Endodermal cell (in vitro differentiated cells): ENCODE measurements at regions not wholly inside any gene's neighbourhood (a gene's known extent, or its start where the extent isn't known, plus 50 kb on each side); places are given as distances from the start of the nearest gene placed in this dataset.

Experiments used
- DNase-seq: peaks from one replicate; pipeline ENCODE4 v3.0.0-alpha.2; 2017
- H3K27ac ChIP-seq: 2 replicates; pipeline ENCODE4 v1.5.1; 2013; ENCODE audit warnings: mild to moderate bottlenecking, low read depth, low read length, moderate library complexity
- H3K27me3 ChIP-seq: 2 replicates; pipeline ENCODE4 v1.6.1; 2013; ENCODE audit warnings: mild to moderate bottlenecking, low read length, moderate library complexity; ENCODE audit not compliant: insufficient read depth, control insufficient read depth, poor library complexity, severe bottlenecking
- H3K36me3 ChIP-seq: 2 replicates; pipeline ENCODE4 v1.7.0; 2013; ENCODE audit warnings: mild to moderate bottlenecking, low read length, moderate library complexity; ENCODE audit not compliant: control insufficient read depth, insufficient read depth
- H3K4me1 ChIP-seq: one replicate; pipeline ENCODE4 v1.7.0; 2013; ENCODE audit warnings: low read length; ENCODE audit not compliant: control insufficient read depth, insufficient read depth
- H3K4me3 ChIP-seq: 2 replicates; pipeline ENCODE4 v1.5.1; 2013; ENCODE audit warnings: mild to moderate bottlenecking, low read length, moderate library complexity
- H3K9ac ChIP-seq: 2 replicates; pipeline ENCODE4 v1.6.1; 2013; ENCODE audit warnings: mild to moderate bottlenecking, low read length, moderate library complexity; ENCODE audit not compliant: poor library complexity, severe bottlenecking; ENCODE audit errors: extremely low read depth
- H3K9me3 ChIP-seq: 2 replicates; pipeline ENCODE4 v1.6.1; 2013; ENCODE audit warnings: mild to moderate bottlenecking, low read length, moderate library complexity; ENCODE audit not compliant: control insufficient read depth
- H3K27ac Mint-ChIP-seq: 2 replicates; pipeline ENCODE4 v1.8.0; 2020; ENCODE audit warnings: mixed read lengths
- H3K27me3 Mint-ChIP-seq: 2 replicates; pipeline ENCODE4 v1.8.0; 2021; ENCODE audit warnings: mild to moderate bottlenecking, mixed read lengths; ENCODE audit not compliant: insufficient read depth
- H3K36me3 Mint-ChIP-seq: 2 replicates; pipeline ENCODE4 v1.8.0; 2020; ENCODE audit warnings: low read depth, mixed read lengths
- H3K4me1 Mint-ChIP-seq: 2 replicates; pipeline ENCODE4 v1.8.0; 2020; ENCODE audit warnings: mixed read lengths
- H3K4me3 Mint-ChIP-seq: 2 replicates; pipeline ENCODE4 v1.8.0; 2020; ENCODE audit warnings: mild to moderate bottlenecking, moderate library complexity, mixed read lengths
- H3K9me3 Mint-ChIP-seq: 2 replicates; pipeline ENCODE4 v1.8.0; 2020; ENCODE audit warnings: mild to moderate bottlenecking, mixed read lengths
- WGBS, 2 experiments: methylation state at CpG; one replicate each; pipeline versions ENCODE4 v1.1.5 to v1.1.7; 2013; ENCODE audit warnings: missing lambda C conversion rate in 2 of 2, mixed read lengths in 1 of 2; ENCODE audit not compliant: insufficient coverage in 1 of 2, insufficient read length in 1 of 2; 5-methylcytosine and 5-hydroxymethylcytosine counted together
- TF ChIP-seq, protein P1 (sequence below): fragments of 200-600 bp; sonication (generic); conservative IDR thresholded peaks from 2 replicates; pipeline ENCODE4 v1.5.0; 2021; ENCODE audit warnings: antibody characterized with exemption, mild to moderate bottlenecking

GRCh38 chr5:179411161-179411841, 66.0 kb upstream of the ADAMTS2 start:
- Histone ChIP-seq H3K9me3 (no peaks in the 10 kb centered on the region), H3K27me3 (no peaks in the 10 kb centered on the region), H3K4me3 (no peak overlapping the region), H3K4me1 (no peaks in the 10 kb centered on the region), H3K27ac (no peak overlapping the region), H3K9ac (no peak overlapping the region), H3K36me3 (no peaks in the 10 kb centered on the region)
- H3K27me3 Mint-ChIP-seq = peaks cover 2% of the 10 kb centered on the region
- H3K9me3 Mint-ChIP-seq = peaks cover 4% of the 10 kb centered on the region
- DNase-seq = peak; percentile 35
- 86 to 91% methylated on average over 7 to 14 of the region's 14 CpGs for WGBS, 2 experiments
- no peak overlapping the region for H3K27ac Mint-ChIP-seq
- H3K4me3 Mint-ChIP-seq = no peak overlapping the region
- H3K4me1 Mint-ChIP-seq = no peaks in the 10 kb centered on the region
- no peaks in the 10 kb centered on the region for H3K36me3 Mint-ChIP-seq
- TF ChIP-seq, protein P1, sequence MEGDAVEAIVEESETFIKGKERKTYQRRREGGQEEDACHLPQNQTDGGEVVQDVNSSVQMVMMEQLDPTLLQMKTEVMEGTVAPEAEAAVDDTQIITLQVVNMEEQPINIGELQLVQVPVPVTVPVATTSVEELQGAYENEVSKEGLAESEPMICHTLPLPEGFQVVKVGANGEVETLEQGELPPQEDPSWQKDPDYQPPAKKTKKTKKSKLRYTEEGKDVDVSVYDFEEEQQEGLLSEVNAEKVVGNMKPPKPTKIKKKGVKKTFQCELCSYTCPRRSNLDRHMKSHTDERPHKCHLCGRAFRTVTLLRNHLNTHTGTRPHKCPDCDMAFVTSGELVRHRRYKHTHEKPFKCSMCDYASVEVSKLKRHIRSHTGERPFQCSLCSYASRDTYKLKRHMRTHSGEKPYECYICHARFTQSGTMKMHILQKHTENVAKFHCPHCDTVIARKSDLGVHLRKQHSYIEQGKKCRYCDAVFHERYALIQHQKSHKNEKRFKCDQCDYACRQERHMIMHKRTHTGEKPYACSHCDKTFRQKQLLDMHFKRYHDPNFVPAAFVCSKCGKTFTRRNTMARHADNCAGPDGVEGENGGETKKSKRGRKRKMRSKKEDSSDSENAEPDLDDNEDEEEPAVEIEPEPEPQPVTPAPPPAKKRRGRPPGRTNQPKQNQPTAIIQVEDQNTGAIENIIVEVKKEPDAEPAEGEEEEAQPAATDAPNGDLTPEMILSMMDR = no peak

- Histone ChIP-seq H3K4me1 (no peaks in the 10 kb centered on the region), H3K9me3 (no peaks in the 10 kb centered on the region), H3K27ac (no peak overlapping the region), H3K36me3 (no peaks in the 10 kb centered on the region), H3K4me3 (no peak overlapping the region), H3K9ac (no peak overlapping the region), H3K27me3 (no peaks in the 10 kb centered on the region)
- Mint-ChIP-seq H3K27me3 (no peaks in the 10 kb centered on the region), H3K9me3 (peaks cover 4% of the 10 kb centered on the region), H3K4me3 (no peak overlapping the region), H3K36me3 (no peaks in the 10 kb centered on the region), H3K27ac (no peak overlapping the region), H3K4me1 (no peaks in the 10 kb centered on the region)
- DNase-seq = peak; percentile 38
- 92 to 97% methylated on average over 15 to 27 of the region's 27 CpGs for WGBS, 2 experiments
- TF ChIP-seq, protein P1 = no peak
Observed at GRCh38 chr5:179410291-179411160, 65.3 kb upstream of the ADAMTS2 start.

DNA sequence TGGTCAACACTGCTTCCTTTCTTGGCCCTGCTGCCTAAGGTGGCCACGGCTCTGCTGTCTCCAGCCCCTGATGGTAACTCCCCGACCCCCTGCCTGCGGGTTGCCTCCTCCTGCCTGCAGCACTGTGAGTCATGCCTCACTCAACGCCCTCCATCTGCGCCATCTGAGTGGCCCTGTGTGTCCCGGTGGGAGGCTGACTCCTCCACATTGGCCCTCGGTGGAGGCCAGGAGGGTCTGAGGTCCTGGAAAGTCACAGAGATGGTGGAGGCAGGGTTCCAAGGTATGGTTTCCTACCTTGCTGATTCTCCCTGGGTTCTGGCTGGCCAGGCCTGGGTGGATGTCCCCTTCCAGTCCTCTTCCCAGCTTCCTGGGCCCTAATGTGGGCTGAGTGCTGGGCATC, 64.5 kb upstream of the ADAMTS2 start:
- Histone ChIP-seq H3K4me3 (no peak overlapping the region), H3K9ac (no peak overlapping the region), H3K4me1 (no peaks in the 10 kb centered on the region), H3K36me3 (no peaks in the 10 kb centered on the region), H3K27me3 (no peaks in the 10 kb centered on the region), H3K9me3 (no peaks in the 10 kb centered on the region), H3K27ac (no peak overlapping the region)
- H3K4me3 Mint-ChIP-seq = no peak overlapping the region
- peak; percentile 29 for DNase-seq
- peaks cover 4% of the 10 kb centered on the region for H3K9me3 Mint-ChIP-seq
- H3K4me1 Mint-ChIP-seq = no peaks in the 10 kb centered on the region
- TF ChIP-seq, protein P1 = no peak
- H3K27me3 Mint-ChIP-seq = no peaks in the 10 kb centered on the region
- 82 to 92% methylated on average over 2 to 7 of the region's 7 CpGs for WGBS, 2 experiments
- no peaks in the 10 kb centered on the region for H3K36me3 Mint-ChIP-seq
- no peak overlapping the region for H3K27ac Mint-ChIP-seq
